VCaP (cell line): ENCODE measurements at regions not wholly inside any gene's neighbourhood (a gene's known extent, or its start where the extent isn't known, plus 50 kb on each side); places are given as distances from the start of the nearest gene placed in this dataset.

ENCODE experiments used
- H3K27ac ChIP-seq: fragments of 450-650 bp; 2 replicates; pipeline ENCODE4 v1.5.1; 2017
- TF ChIP-seq, protein P1 (sequence below): fragments of 450-650 bp; conservative IDR thresholded peaks from 2 replicates; pipeline ENCODE4 v1.5.1; 2017; ENCODE audit warnings: mild to moderate bottlenecking, moderate library complexity

- TF ChIP-seq, protein P1, sequence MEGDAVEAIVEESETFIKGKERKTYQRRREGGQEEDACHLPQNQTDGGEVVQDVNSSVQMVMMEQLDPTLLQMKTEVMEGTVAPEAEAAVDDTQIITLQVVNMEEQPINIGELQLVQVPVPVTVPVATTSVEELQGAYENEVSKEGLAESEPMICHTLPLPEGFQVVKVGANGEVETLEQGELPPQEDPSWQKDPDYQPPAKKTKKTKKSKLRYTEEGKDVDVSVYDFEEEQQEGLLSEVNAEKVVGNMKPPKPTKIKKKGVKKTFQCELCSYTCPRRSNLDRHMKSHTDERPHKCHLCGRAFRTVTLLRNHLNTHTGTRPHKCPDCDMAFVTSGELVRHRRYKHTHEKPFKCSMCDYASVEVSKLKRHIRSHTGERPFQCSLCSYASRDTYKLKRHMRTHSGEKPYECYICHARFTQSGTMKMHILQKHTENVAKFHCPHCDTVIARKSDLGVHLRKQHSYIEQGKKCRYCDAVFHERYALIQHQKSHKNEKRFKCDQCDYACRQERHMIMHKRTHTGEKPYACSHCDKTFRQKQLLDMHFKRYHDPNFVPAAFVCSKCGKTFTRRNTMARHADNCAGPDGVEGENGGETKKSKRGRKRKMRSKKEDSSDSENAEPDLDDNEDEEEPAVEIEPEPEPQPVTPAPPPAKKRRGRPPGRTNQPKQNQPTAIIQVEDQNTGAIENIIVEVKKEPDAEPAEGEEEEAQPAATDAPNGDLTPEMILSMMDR = no peak
- H3K27ac ChIP-seq = no peak overlapping the region
These were observed 1263.2 kb downstream of the FAM181B start for GRCh38 chr11:81470446-81470845.

DNA sequence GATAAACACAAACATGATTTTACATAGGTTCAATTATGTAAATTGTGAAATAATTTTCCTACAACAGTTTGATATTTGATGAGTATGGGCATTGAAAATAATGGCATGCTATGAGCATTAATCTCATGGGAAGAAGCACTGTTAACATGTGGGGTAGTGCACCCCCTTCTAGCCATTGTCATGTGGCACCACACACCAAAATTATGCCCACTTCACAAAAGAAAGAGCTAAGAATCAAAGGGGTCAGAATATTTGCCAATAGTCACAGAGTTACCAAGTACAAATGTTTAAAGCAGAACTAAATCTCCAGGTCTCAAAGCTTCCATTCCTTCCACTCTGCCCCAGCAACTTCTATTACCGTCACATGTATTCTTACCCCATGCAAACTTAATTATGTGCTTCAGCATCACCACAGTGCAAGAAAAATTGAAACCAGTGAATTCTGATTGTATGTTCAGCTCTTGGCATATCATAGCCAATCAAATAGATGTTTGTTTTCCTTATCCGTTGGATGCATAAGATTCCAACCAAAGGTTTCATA is 1273.8 kb downstream of the FAM181B start:
- no peak overlapping the region for H3K27ac ChIP-seq
- TF ChIP-seq, protein P1 = no peak

GRCh38 chr11:81449588-81450156 is 1284.0 kb downstream of the FAM181B start:
- H3K27ac ChIP-seq = no peak overlapping the region
- TF ChIP-seq, protein P1 = no peak

DNA sequence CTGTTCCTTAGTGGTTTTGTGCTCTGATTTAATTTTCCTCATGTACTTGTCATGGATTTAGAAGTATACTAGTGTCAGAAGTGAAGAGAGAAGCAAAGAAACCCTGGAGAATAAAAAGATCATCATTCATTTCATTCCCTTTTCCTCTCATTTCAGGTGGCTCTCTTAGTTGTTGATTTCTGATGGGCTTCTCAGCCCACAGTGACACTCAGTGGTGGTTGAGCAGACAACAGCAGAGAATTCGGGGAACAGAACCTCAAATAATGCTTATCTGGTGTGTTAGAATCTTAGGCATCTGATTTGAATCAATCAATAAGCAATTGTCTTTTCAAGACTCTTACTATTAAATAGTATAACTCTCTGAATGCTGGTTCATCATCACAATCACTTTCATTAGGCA is 1289.4 kb downstream of the FAM181B start:
- H3K27ac ChIP-seq = no peak overlapping the region
- TF ChIP-seq, protein P1 = peak; percentile 59

GRCh38 chr11:81432333-81432732 is 1301.3 kb downstream of the FAM181B start:
- TF ChIP-seq, protein P1 = no peak
- no peak overlapping the region for H3K27ac ChIP-seq

GRCh38 chr11:81424822-81425221 is 1308.8 kb downstream of the FAM181B start:
- TF ChIP-seq, protein P1 = no peak
- no peak overlapping the region for H3K27ac ChIP-seq

DNA sequence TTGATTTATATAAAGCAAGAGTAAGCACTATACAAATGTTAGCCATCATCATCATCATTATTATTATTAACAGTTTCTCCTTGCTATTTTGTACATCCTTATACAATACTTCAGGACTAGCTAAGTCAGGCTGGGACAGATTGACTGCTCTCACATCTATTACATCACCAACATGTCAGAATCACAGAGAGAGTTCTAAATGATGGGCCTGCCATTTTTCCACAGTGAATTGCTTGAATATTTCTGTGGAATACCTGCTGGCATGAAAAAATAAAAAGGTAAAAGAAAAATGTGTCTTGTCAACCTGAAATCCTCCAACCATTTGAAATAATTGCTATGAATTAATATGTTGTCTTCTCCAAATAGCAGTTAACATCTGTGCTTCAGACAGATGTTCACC is 1311.3 kb downstream of the FAM181B start:
- TF ChIP-seq, protein P1 = no peak
- H3K27ac ChIP-seq = no peak overlapping the region
